Left ventricle myocardium superior (tissue), 1 donor: ENCODE measurements at regions not wholly inside any gene's neighbourhood (a gene's known extent, or its start where the extent isn't known, plus 50 kb on each side); places are given as distances from the start of the nearest gene placed in this dataset.
A peak's percentile ranks its signal among the peaks of the same experiment; 100 is the strongest.
"Not testable (repeated sequence)": the region's sequence is repeated elsewhere in the genome, so short reads cannot be mapped to it uniquely, and the experiment has no call there.

Experiments used
- ATAC-seq: fragments of 200-7000 bp; cut with Tn5 transposase; one replicate; pipeline ENCODE4 v1.9.1; 2020; ENCODE audit warnings: mild to moderate bottlenecking, moderate library complexity
- DNase-seq: peaks from one replicate; pipeline ENCODE4 v3.0.0-alpha.2; 2020
- intact Hi-C: fragments of 100-400 bp; cut with micrococcal nuclease; formaldehyde crosslinking; loops from one replicate; pipeline ENCODE4 v1.11.0; 2022
- donor health status: DM: no; HTN: yes; CAD: no; lungs with severe emphysema.

DNA sequence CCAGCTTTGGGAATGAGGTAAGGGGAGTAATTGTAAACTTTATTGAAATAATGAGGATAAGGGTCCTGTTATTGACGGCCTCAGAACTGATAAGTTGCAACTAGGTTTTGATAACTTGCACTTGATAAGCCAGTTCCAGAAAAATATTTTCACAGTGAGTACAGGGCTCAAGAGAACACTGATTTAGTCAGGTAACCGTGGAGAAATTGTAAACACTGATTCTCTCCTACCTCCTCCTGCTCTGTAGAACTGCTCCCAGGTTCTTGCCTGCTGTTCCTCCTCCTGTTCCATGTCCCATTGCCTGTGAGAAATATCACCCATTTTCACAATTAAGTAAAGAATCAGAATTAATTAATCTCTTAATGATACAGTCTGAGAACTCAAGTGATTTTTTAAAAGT lies 55.0 kb upstream of the CXXC4 start:
- ATAC-seq (no peak), DNase-seq (no peak)
- intact Hi-C loops, result no loop called here

DNA sequence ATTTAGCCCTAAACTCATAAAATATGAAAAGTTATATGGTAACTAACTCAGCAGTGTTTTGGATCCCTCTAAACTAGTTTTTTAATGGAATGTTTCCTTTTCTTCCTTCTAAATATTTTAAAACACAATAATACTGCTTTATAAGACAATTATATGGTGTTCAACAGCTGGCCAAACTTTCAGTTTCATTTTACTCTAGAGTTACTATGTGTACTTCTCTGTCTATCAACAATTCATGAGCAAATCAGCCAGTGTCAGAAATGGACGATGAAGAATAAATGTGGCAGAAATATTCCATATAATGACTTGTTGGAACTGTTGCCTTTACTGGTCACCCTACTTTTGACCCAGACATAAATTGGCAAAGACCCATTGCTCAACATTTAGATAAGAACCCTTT lies 64.8 kb upstream of the CXXC4 start:
- intact Hi-C loops, result no loop called here
- DNase-seq, result no peak
- ATAC-seq, result no peak

DNA sequence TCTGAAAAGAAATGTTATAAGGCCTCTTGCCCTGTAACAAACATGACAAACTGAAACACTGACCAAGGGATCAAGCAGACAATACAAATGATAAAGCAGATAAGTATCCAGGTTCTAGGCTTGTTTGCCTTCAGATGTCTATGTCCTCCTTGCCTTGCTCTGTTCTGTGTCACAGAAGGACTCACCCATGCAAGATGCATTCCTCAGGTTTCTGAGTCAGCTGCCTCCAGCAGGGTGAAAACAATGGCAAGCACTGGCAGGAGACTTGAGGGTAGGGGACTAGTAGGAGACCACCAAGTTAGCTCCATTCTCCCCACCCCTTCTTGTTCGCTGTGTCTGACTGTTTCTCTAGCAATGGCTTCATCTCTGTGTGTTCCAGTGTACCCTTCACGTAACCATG lies 76.6 kb upstream of the CXXC4 start:
- intact Hi-C loops, result no loop called here
- DNase-seq (no peak), ATAC-seq (no peak)

DNA sequence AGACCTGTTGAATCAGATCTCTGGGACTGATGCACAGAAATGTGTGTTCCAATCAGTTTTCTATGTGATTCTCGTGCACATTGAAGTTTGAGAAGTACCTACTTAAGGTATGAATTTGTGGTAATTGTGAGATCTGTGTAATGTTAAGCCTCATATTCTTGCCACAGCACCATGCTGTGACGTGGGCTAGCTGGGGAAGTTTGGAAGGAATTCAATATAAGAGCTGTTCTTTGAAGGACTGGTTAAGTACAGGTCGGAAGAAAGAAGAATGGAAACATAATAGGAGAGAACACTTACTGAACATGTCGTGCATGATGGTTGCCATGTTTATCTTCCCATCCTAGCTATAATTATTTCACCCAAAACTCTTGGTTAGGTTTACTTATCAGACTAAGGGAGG lies 79.7 kb upstream of the CXXC4 start:
- no peak for ATAC-seq
- no peak for DNase-seq
- intact Hi-C loops, result no loop called here

DNA sequence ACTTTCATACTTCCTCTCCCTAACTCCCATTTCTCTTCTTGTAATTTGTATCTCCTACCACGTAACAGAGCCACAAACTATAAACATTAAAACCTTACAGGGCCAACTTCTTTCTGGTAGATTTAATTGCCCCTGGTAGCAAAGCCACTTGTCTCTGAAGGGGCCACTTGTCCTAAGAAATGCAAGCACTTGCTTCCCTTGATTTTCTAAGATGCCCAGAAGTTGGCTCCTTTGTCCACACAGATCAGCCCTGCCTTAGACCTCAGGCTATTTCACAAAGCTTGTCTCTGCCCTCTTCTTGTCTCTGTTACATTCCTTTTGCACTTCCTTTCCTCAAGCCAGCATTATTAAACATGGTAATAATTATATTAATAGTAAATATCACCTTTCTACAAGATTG lies 80.6 kb upstream of the CXXC4 start:
- intact Hi-C loops, result no loop called here
- ATAC-seq (no peak), DNase-seq (no peak)

DNA sequence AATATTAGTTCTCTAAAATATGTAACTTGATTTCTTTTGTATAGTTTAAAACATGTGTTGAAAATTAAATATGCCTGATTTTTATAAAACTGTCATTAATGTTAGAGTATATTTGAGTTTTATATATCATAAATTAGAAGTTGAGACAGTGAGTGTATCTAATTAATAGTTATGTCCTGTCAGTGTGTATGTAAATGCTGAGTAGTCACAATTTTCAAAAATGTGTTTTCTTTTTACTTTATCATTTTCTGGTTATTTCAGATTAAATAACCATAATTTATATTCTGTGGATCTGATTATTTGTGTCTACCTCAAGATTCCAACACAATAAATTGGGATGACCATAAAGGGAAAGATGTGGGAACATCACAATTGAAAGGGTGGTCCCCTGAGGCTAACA lies 82.7 kb upstream of the CXXC4 start:
- intact Hi-C loops, result no loop called here
- DNase-seq (no peak), ATAC-seq (no peak)

DNA sequence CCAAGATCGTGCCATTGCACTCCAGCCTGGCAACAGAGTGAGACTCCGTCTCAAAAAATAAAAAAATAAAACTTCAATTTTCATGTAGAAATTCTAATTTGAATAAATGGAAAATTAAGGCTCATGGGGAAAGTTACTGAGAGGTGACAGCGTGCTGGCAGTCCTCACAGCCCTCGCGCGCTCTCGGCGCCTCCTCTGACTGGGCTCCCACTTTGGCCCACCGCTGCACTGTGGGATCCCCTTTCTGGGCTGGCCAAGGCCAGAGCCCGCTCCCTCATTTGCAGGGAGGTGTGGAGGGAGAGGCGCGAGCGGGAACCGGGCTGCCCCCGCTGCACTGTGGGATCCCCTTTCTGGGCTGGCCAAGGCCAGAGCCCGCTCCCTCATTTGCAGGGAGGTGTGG lies 86.8 kb upstream of the CXXC4 start:
- ATAC-seq, intact Hi-C loops, DNase-seq: not testable (repeated sequence)

DNA sequence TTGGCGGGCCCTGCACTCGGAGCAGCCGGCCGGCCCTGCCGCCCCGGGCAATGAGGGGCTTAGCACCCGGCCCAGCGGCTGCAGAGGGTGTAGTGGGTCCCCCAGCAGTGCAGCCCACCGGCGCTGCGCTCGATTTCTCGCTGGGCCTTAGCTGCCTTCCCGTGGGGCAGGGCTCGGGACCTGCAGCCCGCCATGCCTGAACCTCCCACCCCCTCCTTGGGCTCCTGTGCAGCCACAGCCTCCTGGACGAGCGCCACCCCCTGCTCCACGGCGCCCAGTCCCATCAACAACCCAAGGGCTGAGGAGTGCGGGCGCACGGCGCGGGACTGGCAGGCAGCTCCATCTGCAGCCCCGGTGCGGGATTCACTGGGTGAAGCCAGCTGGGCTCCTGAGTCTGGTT lies 87.4 kb upstream of the CXXC4 start:
- ATAC-seq, intact Hi-C loops: not testable (repeated sequence)
- peak; percentile 21 for DNase-seq

DNA sequence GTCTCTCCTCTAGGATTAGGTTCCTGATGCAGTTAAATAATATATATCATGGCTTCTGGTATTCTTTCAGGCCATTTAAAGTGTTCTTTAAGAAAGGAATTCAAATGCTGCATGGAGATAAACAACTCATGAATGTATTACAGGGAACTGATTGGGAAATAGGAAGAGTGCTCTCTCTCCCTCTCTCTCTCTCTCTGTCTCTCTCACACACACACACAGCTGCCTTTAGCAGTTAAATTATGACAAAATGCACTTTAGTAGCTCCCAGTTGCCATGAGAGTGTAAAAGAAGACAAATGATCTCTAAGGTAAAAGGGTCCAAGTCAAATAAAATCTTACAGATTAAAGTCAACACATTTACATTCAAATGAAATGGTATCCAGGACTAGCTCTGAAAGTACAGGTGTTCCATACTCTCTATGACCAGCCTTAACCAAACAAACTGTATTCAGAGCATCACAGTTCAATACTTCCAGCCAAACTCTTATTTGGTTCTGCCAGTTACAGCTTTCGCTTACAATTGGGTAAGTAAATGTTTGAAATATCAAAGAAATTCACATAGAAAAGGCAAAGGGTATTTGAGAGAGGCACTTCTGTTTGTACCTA lies 94.7 kb upstream of the CXXC4 start:
- ATAC-seq (no peak), DNase-seq (no peak)
- intact Hi-C loops, result no loop called here

DNA sequence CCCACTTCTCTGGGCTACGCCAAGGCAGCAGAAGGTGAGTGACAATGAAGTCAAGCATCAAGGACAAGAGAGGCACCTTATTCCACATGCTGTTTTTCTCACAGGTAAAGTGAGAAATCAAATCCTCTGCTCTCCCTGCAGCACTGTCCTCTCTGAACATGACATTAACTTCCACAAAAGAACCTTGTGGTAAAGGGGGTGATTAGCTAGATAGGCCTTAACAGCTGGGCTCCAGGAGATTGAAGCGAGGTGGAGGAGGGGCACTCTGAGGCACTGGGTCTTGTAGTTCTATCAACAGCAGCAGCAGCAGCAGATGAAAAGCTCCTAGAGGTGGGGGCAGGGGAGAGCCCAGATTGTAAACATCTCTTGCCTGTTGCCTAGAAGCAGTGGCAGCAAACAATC lies 96.8 kb upstream of the CXXC4 start:
- DNase-seq (peak; percentile 36), ATAC-seq (peak; percentile 89)
- intact Hi-C loops, result no loop called here

DNA sequence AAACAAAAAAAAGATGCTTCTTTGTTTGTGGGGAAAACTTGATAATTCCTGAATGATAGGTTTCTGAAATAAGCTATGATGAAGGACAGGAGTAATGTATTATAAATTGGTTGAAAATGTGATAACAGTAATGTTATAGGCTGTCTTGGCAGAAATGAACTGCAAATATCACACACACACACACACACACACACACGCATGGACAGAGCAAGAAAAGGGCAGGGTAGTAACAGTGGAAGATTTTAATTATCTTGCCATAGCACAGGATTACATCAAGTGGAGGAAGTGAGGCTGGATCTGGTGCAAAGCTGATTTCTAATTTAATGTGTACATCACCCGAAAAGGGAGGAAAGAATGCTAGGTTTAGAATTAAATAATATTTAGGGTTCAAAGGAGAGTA lies 97.5 kb upstream of the CXXC4 start:
- intact Hi-C loops, result no loop called here
- no peak for ATAC-seq
- DNase-seq, result no peak

DNA sequence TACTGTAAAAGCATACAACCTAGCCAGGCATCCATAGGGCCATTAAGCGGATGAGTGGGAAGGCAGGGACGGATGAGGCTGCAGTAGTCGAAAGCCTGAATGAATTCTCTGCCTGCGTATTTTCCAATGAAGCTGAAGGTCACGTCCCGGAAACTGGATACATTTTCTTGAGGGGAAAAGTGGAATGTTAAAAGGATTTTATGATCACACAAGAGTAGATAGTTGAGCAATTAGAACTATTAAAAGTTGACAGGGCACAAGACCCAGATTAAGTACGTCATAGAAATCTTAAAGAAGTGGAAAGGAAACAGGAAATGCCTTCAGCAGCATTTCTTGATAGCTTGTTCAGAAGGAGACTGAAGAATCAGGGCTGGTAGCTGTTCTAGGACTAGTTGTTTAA lies 98.3 kb upstream of the CXXC4 start:
- DNase-seq (no peak), ATAC-seq (no peak)
- intact Hi-C loops, result no loop called here

DNA sequence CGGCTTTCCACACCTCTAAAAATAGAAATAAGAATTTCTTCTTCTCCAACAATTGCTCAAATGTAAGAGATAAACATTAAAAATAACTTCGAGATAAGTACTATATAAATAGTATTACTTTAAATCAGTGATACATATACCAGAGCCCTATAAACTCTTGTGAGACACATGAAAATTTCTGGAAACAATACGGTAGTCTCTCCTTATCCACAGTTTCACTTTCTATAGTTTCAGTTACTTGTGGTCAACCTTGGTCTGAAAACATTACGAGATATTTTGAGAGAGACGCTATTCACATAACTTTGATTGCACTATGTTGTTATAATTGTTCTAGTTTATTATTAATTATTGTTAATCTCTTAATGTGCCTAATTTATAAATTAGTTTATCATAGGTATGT lies 101.5 kb upstream of the CXXC4 start:
- ATAC-seq (no peak), DNase-seq (no peak)
- intact Hi-C loops, result no loop called here

DNA sequence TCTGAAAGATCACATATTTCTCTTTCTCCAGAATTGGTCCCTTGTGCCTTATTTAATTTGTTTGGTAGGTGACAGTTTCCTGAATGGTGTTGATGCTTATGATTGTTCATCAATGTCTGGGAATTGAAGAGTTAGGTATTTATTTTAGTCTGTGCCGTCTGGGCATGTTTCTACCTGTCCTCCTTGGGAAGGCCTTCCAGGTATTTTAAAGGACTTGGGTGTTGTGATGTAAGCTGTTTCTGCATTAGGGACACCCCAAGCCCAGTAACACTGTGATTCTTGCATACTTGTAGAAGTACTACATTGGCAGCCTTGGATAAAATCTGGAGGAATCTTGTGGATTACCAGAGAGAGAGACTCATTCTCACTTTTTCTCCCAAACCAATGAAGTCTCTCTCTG lies 120.8 kb upstream of the CXXC4 start:
- DNase-seq (no peak), ATAC-seq (no peak)
- intact Hi-C loops, result no loop called here

DNA sequence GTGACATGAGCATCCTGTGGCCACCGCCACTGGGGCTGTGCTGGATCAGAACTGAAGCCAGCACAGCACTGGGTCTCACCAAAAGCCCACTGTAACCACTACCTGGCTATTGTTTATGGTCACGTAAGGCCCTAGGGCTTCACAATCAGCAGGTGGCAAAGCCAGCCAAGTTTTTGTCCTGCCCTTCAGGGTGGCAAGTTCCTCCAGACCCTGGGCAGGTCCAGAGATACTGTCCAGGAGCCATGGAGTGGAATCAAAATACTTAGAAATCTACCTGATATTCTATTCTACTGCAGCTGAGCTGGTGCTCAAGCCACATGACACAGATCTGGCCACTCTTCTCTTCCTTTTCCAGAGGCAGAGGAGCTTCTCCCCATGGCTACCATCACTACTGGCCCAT lies 121.2 kb upstream of the CXXC4 start:
- ATAC-seq (peak; percentile 54), DNase-seq (peak; percentile 19)
- intact Hi-C loops, result no loop called here

DNA sequence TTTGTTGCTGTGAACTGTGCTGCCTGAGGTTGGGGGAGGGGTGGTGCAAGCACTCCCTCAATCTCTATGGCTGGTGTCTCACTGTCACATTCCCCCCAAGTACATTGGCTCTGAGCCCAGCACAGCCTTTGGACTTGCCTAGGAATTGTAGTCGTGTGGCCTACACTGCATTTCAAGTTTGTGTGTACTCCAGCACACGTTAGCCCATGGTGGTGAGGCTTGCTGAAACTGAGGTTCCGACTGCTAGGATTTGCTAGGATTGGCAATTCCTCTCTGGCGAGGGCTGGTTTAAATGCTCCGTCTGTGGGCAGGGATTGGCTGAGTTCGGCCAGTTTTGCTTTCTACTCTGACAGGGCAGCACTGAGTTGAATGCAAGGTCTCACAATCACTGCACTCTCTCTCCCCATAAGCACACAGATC lies 121.7 kb upstream of the CXXC4 start:
- peak; percentile 75 for DNase-seq
- intact Hi-C loops, result no loop called here

DNA sequence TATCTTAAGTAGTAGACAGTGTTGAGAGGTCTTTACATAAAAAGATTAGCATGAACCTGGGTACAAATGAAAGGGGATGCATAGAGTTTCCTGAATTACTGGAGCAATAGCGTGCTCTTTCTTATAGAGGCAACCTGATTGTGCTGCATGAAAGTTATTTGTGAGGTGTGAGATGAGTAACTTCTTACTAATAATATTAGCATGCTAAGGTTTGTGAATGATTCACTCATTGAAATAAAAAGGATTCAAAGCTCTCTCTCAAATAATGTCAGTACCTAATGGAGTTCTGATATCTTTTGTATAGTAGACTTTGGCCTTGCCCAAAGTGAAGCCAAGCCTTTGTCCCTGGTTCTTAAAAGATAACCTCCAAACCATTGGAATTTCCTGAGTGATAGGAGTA lies 131.0 kb upstream of the CXXC4 start:
- DNase-seq, result no peak
- no peak for ATAC-seq
- intact Hi-C loops, result no loop called here

More for the DNA sequence above, 121.7 kb upstream of the CXXC4 start:
- peak; percentile 98 for ATAC-seq

DNA sequence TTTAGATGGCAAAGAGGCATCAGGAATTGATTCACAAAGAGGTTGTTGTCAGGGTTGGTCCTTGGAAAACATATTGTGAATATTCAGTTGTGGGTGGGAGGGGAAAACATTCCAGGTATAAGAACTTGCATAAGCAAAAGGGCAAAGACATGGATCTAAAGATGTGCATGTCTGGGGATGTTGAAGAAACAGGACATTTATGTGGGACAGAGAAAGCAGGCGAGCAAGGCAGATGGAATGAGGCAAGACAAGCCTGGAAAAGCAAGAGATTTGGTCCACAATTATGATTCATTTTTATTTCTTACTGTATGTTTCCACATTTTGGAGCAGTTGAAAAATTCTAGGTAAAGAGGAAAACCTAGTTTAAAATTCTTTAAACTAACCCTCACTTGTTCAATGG lies 134.9 kb upstream of the CXXC4 start:
- ATAC-seq (no peak), DNase-seq (no peak)
- intact Hi-C loops, result no loop called here

DNA sequence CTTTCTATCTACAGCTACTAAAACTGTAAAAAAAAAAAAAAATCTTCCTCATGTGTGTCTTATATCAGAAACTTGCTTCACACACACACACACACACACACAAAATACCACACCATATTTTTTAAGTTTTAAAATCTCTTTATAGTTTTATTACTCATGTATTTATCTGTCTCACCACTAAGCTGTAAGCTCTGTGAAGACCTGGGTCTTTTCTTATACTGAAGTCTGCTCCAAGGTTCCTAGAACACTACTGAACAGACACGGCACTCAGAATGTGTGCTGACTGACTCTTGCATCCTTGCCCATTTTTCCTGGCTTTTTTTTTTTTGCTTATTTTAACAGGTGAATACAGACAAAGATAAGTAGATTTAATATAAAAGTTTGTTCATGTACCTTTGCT lies 135.6 kb upstream of the CXXC4 start:
- ATAC-seq (no peak), DNase-seq (no peak)
- intact Hi-C loops, result no loop called here

DNA sequence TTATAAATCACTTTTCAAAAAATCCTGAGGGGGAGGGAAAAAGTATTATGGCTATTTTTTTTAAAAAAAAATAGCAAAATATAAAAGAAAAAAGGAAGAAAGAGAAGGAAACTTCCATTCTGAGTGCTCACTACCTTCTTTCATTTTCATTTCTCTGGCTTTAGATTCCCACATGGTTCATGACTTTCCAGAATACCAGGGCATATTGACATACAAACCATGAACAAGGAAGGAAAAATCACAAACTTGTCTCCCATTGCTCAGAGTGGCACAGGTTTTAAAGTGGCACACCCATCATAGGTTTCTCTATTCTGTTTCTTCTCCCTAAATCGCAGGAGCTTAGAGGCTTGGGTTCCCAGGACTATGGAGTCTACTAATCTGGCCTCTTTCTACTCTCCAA lies 136.3 kb upstream of the CXXC4 start:
- ATAC-seq (no peak), DNase-seq (no peak)
- intact Hi-C loops, result no loop called here

DNA sequence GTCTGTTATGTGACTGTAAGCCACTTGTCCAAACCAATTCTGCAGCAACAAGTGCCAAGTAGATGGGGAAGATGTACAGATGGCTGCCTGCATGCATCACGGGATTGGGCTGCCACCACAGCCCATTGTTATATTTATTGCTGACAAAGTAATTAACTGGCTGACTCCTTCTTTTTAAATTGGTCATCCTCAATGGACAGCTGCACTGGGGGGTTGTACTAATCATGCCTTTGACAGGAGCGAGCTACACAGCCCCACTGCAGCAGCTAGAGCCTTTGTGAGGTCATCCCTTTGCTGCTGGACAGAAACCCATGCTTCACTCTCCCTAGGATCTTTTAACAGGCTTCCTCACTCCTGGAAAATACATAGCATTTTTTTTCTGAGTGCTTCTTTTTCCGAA lies 146.7 kb upstream of the CXXC4 start:
- no peak for DNase-seq
- ATAC-seq, result no peak
- intact Hi-C loops, result no loop called here

DNA sequence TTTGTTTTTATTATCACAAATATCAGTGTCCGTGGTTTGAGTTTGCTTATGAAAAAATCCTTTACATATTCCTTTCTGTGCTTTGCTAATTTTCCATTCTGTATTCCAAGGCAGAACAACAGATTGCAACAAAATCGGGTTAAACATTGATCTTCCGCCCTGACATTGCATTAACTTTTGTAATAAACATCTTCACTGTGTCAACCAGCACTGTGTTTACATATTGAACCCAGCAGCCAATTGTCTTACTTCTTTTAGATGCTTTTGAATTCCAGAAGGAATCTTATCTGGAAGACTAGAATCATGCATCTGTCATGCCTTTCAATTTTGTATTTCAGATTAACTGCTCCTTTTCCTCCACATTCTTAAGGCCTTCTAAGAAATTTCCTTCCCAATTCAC lies 147.8 kb upstream of the CXXC4 start:
- intact Hi-C loops, result no loop called here
- DNase-seq (no peak), ATAC-seq (no peak)
